Stomach (tissue), 4 donors: ENCODE measurements at regions not wholly inside any gene's neighbourhood (a gene's known extent, or its start where the extent isn't known, plus 50 kb on each side); places are given as distances from the start of the nearest gene placed in this dataset.

Experiments used
- CTCF ChIP-seq, 7 experiments: fragments of 450-650 bp in 4 of 7; fragments of 200-600 bp in 3 of 7; sonication (generic) in 3 of 7; IDR thresholded peaks; one replicate each; pipeline ENCODE4 v1.5.1; 2016 to 2019; ENCODE audit warnings: antibody characterized with exemption in 7 of 7, control low read depth in 2 of 7, mild to moderate bottlenecking in 1 of 7
- EP300 ChIP-seq: sonication (generic); formaldehyde crosslinking; IDR thresholded peaks from one replicate; pipeline ENCODE4 v1.6.1; 2017; ENCODE audit warnings: antibody characterized with exemption
- POLR2A ChIP-seq, 4 donors: fragments of 450-650 bp; IDR thresholded peaks; one replicate each; pipeline ENCODE4 v1.6.1; 2016; ENCODE audit warnings: antibody characterized with exemption in 4 of 4, control low read depth in 2 of 4, mild to moderate bottlenecking in 1 of 4, moderate library complexity in 1 of 4
- POLR2AphosphoS5 ChIP-seq, 3 donors: sonication (generic); formaldehyde crosslinking; IDR thresholded peaks; one replicate each; pipeline ENCODE4 v1.6.1; 2016; ENCODE audit warnings: antibody characterized with exemption in 3 of 3

- TF ChIP-seq CTCF (IDR thresholded peaks at IDR 0.05) (no peak), POLR2A (IDR thresholded peaks at IDR 0.05) (no peak), POLR2AphosphoS5 (IDR thresholded peaks at IDR 0.05) (no peak), EP300 (no peak)
Measured at GRCh38 chr7:25879799-25880198, 272.2 kb upstream of the NFE2L3 start.
